Prostate gland (tissue), 2 donors: ENCODE measurements at regions not wholly inside any gene's neighbourhood (a gene's known extent, or its start where the extent isn't known, plus 50 kb on each side); places are given as distances from the start of the nearest gene placed in this dataset.

Experiments used
- DNase-seq: peaks from one replicate; pipeline ENCODE4 v3.0.0-alpha.2; 2019; ENCODE audit warnings: low spot score
- H3K27ac ChIP-seq, 2 donors: fragments of 200-600 bp; sonication (generic); 2 replicates each; pipeline ENCODE4 v1.5.1; 2017 to 2019
- H3K27me3 ChIP-seq: fragments of 200-600 bp; sonication (generic); replicated peaks from 2 replicates; pipeline ENCODE4 v1.5.1; 2019; ENCODE audit not compliant: insufficient read depth
- H3K36me3 ChIP-seq, 2 donors: fragments of 200-600 bp; sonication (generic); 1 replicate in 1 of 2; 2 replicates in 1 of 2; pipeline versions ENCODE4 v1.5.1 to v1.8.1; 2017 to 2019
- H3K4me1 ChIP-seq: fragments of 200-600 bp; sonication (generic); replicated peaks from 2 replicates; pipeline ENCODE4 v1.5.1; 2019
- H3K4me3 ChIP-seq, 2 donors: fragments of 200-600 bp; sonication (generic); 2 replicates each; pipeline ENCODE4 v1.5.1; 2017 to 2019
- H3K9me3 ChIP-seq: fragments of 200-600 bp; sonication (generic); 2 replicates; pipeline ENCODE4 v1.5.1; 2017
- POLR2A ChIP-seq: fragments of 450-650 bp; IDR thresholded peaks from one replicate; pipeline ENCODE4 v1.6.1; 2016; ENCODE audit warnings: antibody characterized with exemption, mild to moderate bottlenecking
- POLR2AphosphoS5 ChIP-seq: sonication (generic); formaldehyde crosslinking; IDR thresholded peaks from one replicate; pipeline ENCODE4 v1.6.1; 2017; ENCODE audit warnings: antibody characterized with exemption
- WGBS: methylation state at CpG from one replicate; pipeline ENCODE4 v1.1.5; 2018; 5-methylcytosine and 5-hydroxymethylcytosine counted together
- intact Hi-C: fragments of 100-400 bp; cut with DNase I; formaldehyde crosslinking; loops from one replicate; pipeline ENCODE4 v1.14.2; 2022
- TF ChIP-seq, protein P1 (sequence below), 4 experiments: fragments of 200-600 bp in 2 of 4; fragments of 450-650 bp in 2 of 4; sonication (generic) in 2 of 4; IDR thresholded peaks; 1 replicate in 3 of 4; 2 replicates in 1 of 4; pipeline ENCODE4 v1.5.1; 2016 to 2019; ENCODE audit warnings: antibody characterized with exemption in 4 of 4, mild to moderate bottlenecking in 2 of 4, moderate library complexity in 2 of 4

DNA sequence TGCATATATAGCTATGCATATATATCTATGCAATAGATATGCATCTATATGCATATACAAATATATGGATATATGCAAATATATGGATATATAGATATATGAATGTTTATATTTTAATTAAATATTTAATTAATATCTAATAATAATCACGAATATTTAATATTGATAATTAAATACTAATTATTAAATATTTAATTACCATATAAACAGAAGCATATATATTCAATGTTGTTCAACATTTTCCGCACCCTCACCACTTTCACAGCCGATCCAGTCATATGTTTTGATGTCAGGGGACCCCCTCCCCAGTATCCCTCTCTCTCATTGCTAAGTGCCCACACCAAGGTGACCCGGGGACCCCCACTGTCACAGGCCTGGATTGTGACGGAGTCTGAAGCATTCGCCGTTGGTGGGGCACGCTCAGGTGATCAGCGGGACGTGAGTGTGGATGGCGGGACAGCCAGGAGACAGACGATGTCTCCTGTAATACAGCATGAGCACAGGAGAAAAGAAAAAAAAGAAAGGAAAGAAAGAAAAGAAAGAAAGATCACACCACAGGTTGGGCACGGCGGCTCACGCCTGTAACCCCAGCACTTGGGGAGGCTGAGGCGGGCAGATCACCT is 199.7 kb downstream of the CRLF2 start:
- no peaks in the 10 kb centered on the region for H3K4me1 ChIP-seq
- intact Hi-C loops: no loop called here
- 86% methylated on average over 16 of the region's 16 CpGs for WGBS
- no peak for DNase-seq
- TF ChIP-seq POLR2AphosphoS5 (no peak), POLR2A (no peak)
- TF ChIP-seq, protein P1, sequence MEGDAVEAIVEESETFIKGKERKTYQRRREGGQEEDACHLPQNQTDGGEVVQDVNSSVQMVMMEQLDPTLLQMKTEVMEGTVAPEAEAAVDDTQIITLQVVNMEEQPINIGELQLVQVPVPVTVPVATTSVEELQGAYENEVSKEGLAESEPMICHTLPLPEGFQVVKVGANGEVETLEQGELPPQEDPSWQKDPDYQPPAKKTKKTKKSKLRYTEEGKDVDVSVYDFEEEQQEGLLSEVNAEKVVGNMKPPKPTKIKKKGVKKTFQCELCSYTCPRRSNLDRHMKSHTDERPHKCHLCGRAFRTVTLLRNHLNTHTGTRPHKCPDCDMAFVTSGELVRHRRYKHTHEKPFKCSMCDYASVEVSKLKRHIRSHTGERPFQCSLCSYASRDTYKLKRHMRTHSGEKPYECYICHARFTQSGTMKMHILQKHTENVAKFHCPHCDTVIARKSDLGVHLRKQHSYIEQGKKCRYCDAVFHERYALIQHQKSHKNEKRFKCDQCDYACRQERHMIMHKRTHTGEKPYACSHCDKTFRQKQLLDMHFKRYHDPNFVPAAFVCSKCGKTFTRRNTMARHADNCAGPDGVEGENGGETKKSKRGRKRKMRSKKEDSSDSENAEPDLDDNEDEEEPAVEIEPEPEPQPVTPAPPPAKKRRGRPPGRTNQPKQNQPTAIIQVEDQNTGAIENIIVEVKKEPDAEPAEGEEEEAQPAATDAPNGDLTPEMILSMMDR (IDR thresholded peaks at IDR 0.05): no peak
- no peak overlapping the region for H3K27ac ChIP-seq
- H3K36me3 ChIP-seq: no peaks in the 10 kb centered on the region
- H3K27me3 ChIP-seq: no peaks in the 10 kb centered on the region
- no peaks in the 10 kb centered on the region for H3K9me3 ChIP-seq
- no peak overlapping the region for H3K4me3 ChIP-seq

DNA sequence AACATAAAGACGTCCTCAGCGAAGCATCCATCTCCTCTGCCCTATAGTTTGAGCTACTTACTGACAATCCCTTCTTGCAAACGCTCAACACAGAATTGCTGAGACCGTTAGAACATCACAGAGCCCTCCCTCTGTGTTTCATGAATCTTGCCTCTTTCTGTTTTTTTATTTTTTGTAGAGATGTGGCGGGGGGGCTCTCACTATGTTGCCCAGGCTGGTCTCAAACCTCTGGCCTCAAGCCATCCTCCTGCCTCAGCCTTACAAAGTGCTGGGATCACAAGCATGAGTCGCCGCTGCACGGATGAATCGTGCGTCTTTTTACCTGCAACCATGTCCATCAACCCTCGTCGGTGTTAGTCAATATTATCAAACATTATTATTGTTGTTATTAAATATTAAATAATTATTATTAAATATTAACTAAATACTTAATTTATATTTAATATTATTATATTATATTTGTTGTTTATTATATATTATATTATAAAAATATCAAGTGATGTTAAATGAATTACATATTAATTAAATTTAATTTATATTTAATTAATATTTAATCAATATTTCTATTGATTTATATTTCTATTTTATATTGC is 200.7 kb downstream of the CRLF2 start:
- Histone ChIP-seq H3K9me3 (no peaks in the 10 kb centered on the region), H3K27me3 (no peaks in the 10 kb centered on the region), H3K4me1 (no peaks in the 10 kb centered on the region), H3K27ac (no peak overlapping the region), H3K4me3 (no peak overlapping the region), H3K36me3 (no peaks in the 10 kb centered on the region)
- intact Hi-C loops: no loop called here
- TF ChIP-seq, protein P1 (IDR thresholded peaks at IDR 0.05): no peak
- TF ChIP-seq POLR2A: no peak
- no peak for TF ChIP-seq POLR2AphosphoS5
- DNase-seq: no peak
- 88% methylated on average over 12 of the region's 12 CpGs for WGBS

DNA sequence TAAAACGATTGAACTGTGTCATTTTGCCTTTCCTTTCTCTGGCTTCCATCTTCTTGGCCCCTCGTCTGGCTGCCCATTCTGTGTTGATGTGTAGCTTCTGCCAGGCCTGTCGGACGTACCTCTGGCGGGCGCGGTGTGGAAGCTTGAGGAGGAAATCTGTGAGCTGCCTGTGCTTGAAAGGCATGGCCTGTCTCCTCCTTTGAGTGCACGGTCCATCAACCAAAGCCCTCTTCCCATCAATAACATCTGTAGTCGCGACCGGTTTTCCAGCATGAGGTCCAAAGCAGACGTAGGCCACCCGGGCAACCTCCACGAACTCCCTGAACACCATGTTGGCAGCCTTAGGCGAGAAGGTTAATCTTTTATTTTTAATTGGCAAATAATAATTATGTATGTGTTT is 202.7 kb downstream of the CRLF2 start:
- H3K36me3 ChIP-seq: no peaks in the 10 kb centered on the region
- TF ChIP-seq, protein P1 (IDR thresholded peaks at IDR 0.05): no peak
- TF ChIP-seq POLR2AphosphoS5 (no peak), POLR2A (no peak)
- no peaks in the 10 kb centered on the region for H3K9me3 ChIP-seq
- no peak for DNase-seq
- no peaks in the 10 kb centered on the region for H3K27me3 ChIP-seq
- H3K27ac ChIP-seq: no peak overlapping the region
- no peak overlapping the region for H3K4me3 ChIP-seq
- intact Hi-C loops: no loop called here
- H3K4me1 ChIP-seq: no peaks in the 10 kb centered on the region
- WGBS: 83% methylated on average over 15 of the region's 15 CpGs

DNA sequence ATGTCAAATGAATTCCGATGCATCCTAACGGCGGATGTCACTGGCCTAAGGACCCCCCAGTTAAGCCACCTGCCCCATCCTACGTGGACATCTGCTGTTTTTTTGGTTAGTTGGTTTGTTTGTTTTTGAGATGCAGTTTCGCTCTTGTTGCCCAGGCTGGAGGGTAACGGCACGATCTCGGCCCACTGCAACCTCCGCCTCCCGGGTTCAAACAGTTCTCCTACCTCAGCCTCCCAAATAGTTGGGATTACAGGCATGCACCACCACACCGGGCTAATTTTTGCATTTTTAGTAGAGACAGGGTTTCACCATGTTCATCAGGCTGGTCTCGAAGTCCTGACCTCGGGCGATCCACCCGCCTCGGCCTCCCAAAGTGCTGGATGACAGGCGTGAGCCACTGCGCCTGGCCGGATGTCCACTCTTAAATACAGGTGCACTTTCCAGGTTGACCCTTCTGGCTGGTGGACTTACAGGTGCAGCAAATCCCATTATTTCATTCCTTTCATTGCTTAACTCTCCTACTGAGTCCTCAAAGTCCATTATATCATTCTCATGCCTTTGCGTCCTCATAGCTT is 206.2 kb downstream of the CRLF2 start:
- intact Hi-C loops: no loop called here
- Histone ChIP-seq H3K27me3 (no peaks in the 10 kb centered on the region), H3K27ac (no peak overlapping the region), H3K4me1 (no peaks in the 10 kb centered on the region), H3K4me3 (no peak overlapping the region), H3K9me3 (no peaks in the 10 kb centered on the region), H3K36me3 (no peaks in the 10 kb centered on the region)
- TF ChIP-seq POLR2A: no peak
- TF ChIP-seq POLR2AphosphoS5: no peak
- TF ChIP-seq, protein P1 (IDR thresholded peaks at IDR 0.05): no peak
- 95% methylated on average over 20 of the region's 20 CpGs for WGBS
- DNase-seq: no peak

DNA sequence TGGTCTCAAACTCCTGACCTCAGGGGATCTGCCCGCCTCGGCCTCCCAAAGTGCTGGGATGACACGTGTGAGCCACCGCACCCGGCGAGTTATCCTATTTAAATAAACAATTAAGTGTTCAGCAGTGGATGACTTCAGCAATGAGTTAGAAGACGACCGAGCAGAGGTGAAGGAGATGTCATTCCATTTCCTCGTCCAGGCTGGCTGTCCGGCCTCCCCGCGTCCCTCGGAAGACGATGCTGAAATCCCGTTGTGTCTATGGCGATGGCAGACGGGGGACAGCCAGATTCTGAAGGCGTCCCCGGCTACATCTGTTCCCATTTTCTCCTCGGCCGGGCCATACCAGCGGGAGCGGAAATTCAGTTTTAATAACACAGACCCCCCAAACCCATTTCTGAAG is 209.8 kb downstream of the CRLF2 start:
- H3K27me3 ChIP-seq: no peaks in the 10 kb centered on the region
- no peak overlapping the region for H3K4me3 ChIP-seq
- no peak overlapping the region for H3K27ac ChIP-seq
- DNase-seq: no peak
- H3K9me3 ChIP-seq: no peaks in the 10 kb centered on the region
- intact Hi-C loops: no loop called here
- no peaks in the 10 kb centered on the region for H3K36me3 ChIP-seq
- no peaks in the 10 kb centered on the region for H3K4me1 ChIP-seq
- 88% methylated on average over 23 of the region's 23 CpGs for WGBS
- no peak for TF ChIP-seq POLR2AphosphoS5
- no peak for TF ChIP-seq POLR2A
- TF ChIP-seq, protein P1 (IDR thresholded peaks at IDR 0.05): no peak
